ENCODE measurements at regions not wholly inside any gene's neighbourhood (a gene's known extent, or its start where the extent isn't known, plus 50 kb on each side); places are given as distances from the start of the nearest gene placed in this dataset.
"Not testable (repeated sequence)": the region's sequence is repeated elsewhere in the genome, so short reads cannot be mapped to it uniquely, and the experiment has no call there.

DNA sequence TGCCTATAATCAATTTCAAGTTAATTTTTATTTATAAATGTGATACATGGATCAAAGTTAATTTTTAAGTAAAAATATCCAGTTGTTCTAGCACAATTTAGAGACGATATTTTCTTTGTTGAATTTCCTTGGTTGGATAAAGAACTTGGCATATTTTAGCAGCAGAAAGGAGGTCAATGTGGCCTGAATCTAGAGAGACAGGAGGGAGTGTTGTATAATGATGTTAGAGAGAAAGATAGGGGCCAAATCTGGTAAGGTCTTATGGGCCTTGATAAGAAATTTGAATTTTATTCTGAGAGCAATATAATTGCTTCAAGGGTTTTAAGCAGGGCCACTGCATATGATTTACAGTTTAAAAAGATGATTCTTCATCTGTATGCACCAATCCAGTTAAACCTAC lies 79.4 kb upstream of the OGFRL1 start:
- Mint-ChIP-seq H3K27ac (no peak overlapping the region), H3K9me3 (no peaks in the 10 kb centered on the region), H3K36me3 (no peaks in the 10 kb centered on the region), H3K4me1 (no peaks in the 10 kb centered on the region), H3K4me3 (no peak overlapping the region), H3K27me3 (peaks cover 1% of the 10 kb centered on the region)
- no peak for ATAC-seq (ENCODE audit: low read depth)
- DNase-seq (ENCODE audit: low spot score in 2 of 2), result no peak

- ATAC-seq (ENCODE audit: low read depth) (no peak), DNase-seq (ENCODE audit: low spot score in 2 of 2) (no peak)
- Mint-ChIP-seq H3K27ac (no peak overlapping the region), H3K4me1 (no peaks in the 10 kb centered on the region), H3K4me3 (no peak overlapping the region), H3K9me3 (no peaks in the 10 kb centered on the region), H3K36me3 (no peaks in the 10 kb centered on the region), H3K27me3 (peaks cover 1% of the 10 kb centered on the region)
Observed at GRCh38 chr6:71209626-71210025, 79.0 kb upstream of the OGFRL1 start.

DNA sequence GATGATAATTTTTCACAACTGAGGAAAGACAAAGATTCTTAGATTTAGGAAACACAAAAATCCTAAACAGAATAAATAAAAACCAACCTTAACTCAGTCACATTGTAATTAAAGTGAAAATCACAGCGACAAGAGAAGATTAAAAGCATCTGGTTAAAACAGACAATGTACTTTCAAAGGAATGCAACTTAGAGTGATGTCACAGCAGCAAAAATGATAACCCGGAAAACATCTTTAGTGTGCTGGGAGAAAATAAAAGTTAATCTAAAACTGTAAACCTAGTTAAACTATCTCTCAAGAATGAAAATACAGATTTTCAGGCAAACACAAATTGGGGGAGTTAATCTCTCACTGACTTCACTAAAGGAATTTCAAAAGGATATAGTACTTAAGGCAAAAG lies 76.8 kb upstream of the OGFRL1 start:
- Mint-ChIP-seq H3K27ac (no peak overlapping the region), H3K27me3 (peaks cover 1% of the 10 kb centered on the region), H3K9me3 (no peaks in the 10 kb centered on the region), H3K4me1 (no peaks in the 10 kb centered on the region), H3K36me3 (no peaks in the 10 kb centered on the region), H3K4me3 (no peak overlapping the region)
- ATAC-seq (ENCODE audit: low read depth) (no peak), DNase-seq (ENCODE audit: low spot score in 2 of 2) (no peak)

DNA sequence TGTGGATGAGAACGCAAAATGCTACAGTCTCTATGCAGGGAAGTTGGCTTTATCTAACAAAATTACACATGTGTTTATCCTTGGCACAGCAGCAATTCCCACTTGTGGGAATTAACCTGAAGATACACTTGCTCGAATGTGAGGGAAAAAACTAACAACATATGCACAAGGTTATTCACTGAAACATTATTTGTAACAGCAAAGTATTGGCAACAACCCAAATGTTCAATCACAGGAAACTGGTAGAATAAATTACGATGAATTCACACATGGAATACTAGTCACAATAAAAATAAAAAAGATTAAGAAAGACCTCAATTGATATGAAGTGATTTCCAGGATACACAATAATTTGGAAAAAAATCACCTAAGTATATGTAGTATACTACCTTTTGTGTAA lies 68.1 kb upstream of the OGFRL1 start:
- H3K4me1 Mint-ChIP-seq, result no peaks in the 10 kb centered on the region
- no peak overlapping the region for H3K4me3 Mint-ChIP-seq
- DNase-seq (ENCODE audit: low spot score in 2 of 2) (no peak), ATAC-seq (ENCODE audit: low read depth) (no peak)
- H3K36me3 Mint-ChIP-seq, result no peaks in the 10 kb centered on the region
- H3K27me3 Mint-ChIP-seq, result no peaks in the 10 kb centered on the region
- H3K9me3 Mint-ChIP-seq, result no peaks in the 10 kb centered on the region
- H3K27ac Mint-ChIP-seq, result no peak overlapping the region

- H3K4me3 Mint-ChIP-seq, result no peak overlapping the region
- H3K9me3 Mint-ChIP-seq, result no peaks in the 10 kb centered on the region
- peaks cover 5% of the 10 kb centered on the region for H3K4me1 Mint-ChIP-seq
- H3K27ac Mint-ChIP-seq, result no peak overlapping the region
- ATAC-seq (ENCODE audit: low read depth) (no peak), DNase-seq (ENCODE audit: low spot score in 2 of 2) (no peak)
- H3K36me3 Mint-ChIP-seq, result no peaks in the 10 kb centered on the region
- H3K27me3 Mint-ChIP-seq, result peaks cover 1% of the 10 kb centered on the region
Observed at GRCh38 chr6:71222671-71223070, 65.9 kb upstream of the OGFRL1 start.

- DNase-seq (ENCODE audit: low spot score in 2 of 2), result no peak
- H3K27ac Mint-ChIP-seq, result no peak overlapping the region
- H3K36me3 Mint-ChIP-seq, result no peaks in the 10 kb centered on the region
- H3K27me3 Mint-ChIP-seq, result peaks cover 1% of the 10 kb centered on the region
- H3K9me3 Mint-ChIP-seq, result no peaks in the 10 kb centered on the region
- no peak overlapping the region for H3K4me3 Mint-ChIP-seq
- H3K4me1 Mint-ChIP-seq, result peaks cover 12% of the 10 kb centered on the region
- ATAC-seq (ENCODE audit: low read depth), result no peak
Observed at GRCh38 chr6:71224011-71224410, 64.6 kb upstream of the OGFRL1 start.

- Mint-ChIP-seq H3K27me3 (peaks cover 1% of the 10 kb centered on the region), H3K4me1 (peaks cover 12% of the 10 kb centered on the region), H3K4me3 (no peak overlapping the region), H3K27ac (no peak overlapping the region), H3K9me3 (no peaks in the 10 kb centered on the region), H3K36me3 (no peaks in the 10 kb centered on the region)
- no peak for ATAC-seq (ENCODE audit: low read depth)
- no peak for DNase-seq (ENCODE audit: low spot score in 2 of 2)
Observed at GRCh38 chr6:71226151-71226550, 62.5 kb upstream of the OGFRL1 start.

GRCh38 chr6:71228461-71229041 lies 60.1 kb upstream of the OGFRL1 start:
- no peak overlapping the region for H3K27ac Mint-ChIP-seq
- H3K9me3 Mint-ChIP-seq, result no peaks in the 10 kb centered on the region
- no peak for DNase-seq (ENCODE audit: low spot score in 2 of 2)

GRCh38 chr6:71229477-71229876 lies 59.1 kb upstream of the OGFRL1 start:
- ATAC-seq (ENCODE audit: low read depth) (no peak), DNase-seq (ENCODE audit: low spot score in 2 of 2) (no peak)
- H3K9me3 Mint-ChIP-seq, result no peaks in the 10 kb centered on the region
- H3K27ac Mint-ChIP-seq, result no peak overlapping the region
- peaks cover 1% of the 10 kb centered on the region for H3K27me3 Mint-ChIP-seq
- H3K4me1 Mint-ChIP-seq, result peaks cover 23% of the 10 kb centered on the region
- no peaks in the 10 kb centered on the region for H3K36me3 Mint-ChIP-seq
- H3K4me3 Mint-ChIP-seq, result no peak overlapping the region

More at GRCh38 chr6:71228461-71229041, 60.1 kb upstream of the OGFRL1 start:
- no peak for ATAC-seq (ENCODE audit: low read depth)
- Mint-ChIP-seq H3K36me3 (no peaks in the 10 kb centered on the region), H3K4me1 (peaks cover 22% of the 10 kb centered on the region), H3K4me3 (no peak overlapping the region), H3K27me3 (peaks cover 1% of the 10 kb centered on the region)

GRCh38 chr6:71232890-71233289 lies 55.7 kb upstream of the OGFRL1 start:
- not testable (repeated sequence) for DNase-seq (ENCODE audit: low spot score in 2 of 2); H3K27me3 Mint-ChIP-seq; H3K4me3 Mint-ChIP-seq

GRCh38 chr6:71236926-71237434 lies 51.6 kb upstream of the OGFRL1 start:
- no peak overlapping the region for H3K27ac Mint-ChIP-seq
- H3K27me3 Mint-ChIP-seq, result peaks cover 4% of the 10 kb centered on the region
- H3K4me1 Mint-ChIP-seq, result peaks cover 13% of the 10 kb centered on the region
- no peak for ATAC-seq (ENCODE audit: low read depth)
- no peak overlapping the region for H3K4me3 Mint-ChIP-seq
- DNase-seq (ENCODE audit: low spot score in 2 of 2), result no peak
- H3K9me3 Mint-ChIP-seq, result no peaks in the 10 kb centered on the region
- no peaks in the 10 kb centered on the region for H3K36me3 Mint-ChIP-seq

More at GRCh38 chr6:71232890-71233289, 55.7 kb upstream of the OGFRL1 start:
- H3K27ac Mint-ChIP-seq, H3K9me3 Mint-ChIP-seq, H3K36me3 Mint-ChIP-seq: not testable (repeated sequence)
- ATAC-seq (ENCODE audit: low read depth), result peak; percentile 45
- peaks cover 18% of the 10 kb centered on the region for H3K4me1 Mint-ChIP-seq

GRCh38 chr6:71238351-71238750 lies 50.3 kb upstream of the OGFRL1 start:
- Mint-ChIP-seq H3K4me3 (no peak overlapping the region), H3K36me3 (no peaks in the 10 kb centered on the region), H3K9me3 (peaks cover 4% of the 10 kb centered on the region), H3K27me3 (peaks cover 4% of the 10 kb centered on the region), H3K4me1 (peaks cover 4% of the 10 kb centered on the region), H3K27ac (no peak overlapping the region)
- ATAC-seq (ENCODE audit: low read depth) (no peak), DNase-seq (ENCODE audit: low spot score in 2 of 2) (no peak)
